HK-2 (cell line): ENCODE measurements at regions not wholly inside any gene's neighbourhood (a gene's known extent, or its start where the extent isn't known, plus 50 kb on each side); places are given as distances from the start of the nearest gene placed in this dataset.

Experiments
- DNase-seq: peaks from one replicate; pipeline ENCODE4 v3.0.0-alpha.2; 2018; ENCODE audit not compliant: unreplicated experiment

GRCh38 chr1:167145965-167146364 is 52.1 kb downstream of the STYXL2 start:
- DNase-seq = no peak

- DNase-seq = no peak
Measured at GRCh38 chr1:167146903-167147539, 53.1 kb downstream of the STYXL2 start.

GRCh38 chr1:167148421-167148820 is 54.5 kb downstream of the STYXL2 start:
- no peak for DNase-seq

- no peak for DNase-seq
Measured at GRCh38 chr1:167149793-167150491, 56.1 kb downstream of the STYXL2 start.

- DNase-seq = no peak
Measured at GRCh38 chr1:167150492-167150833, 56.6 kb downstream of the STYXL2 start.

GRCh38 chr1:167152192-167152876 is 58.5 kb downstream of the STYXL2 start:
- DNase-seq = no peak

GRCh38 chr1:167156466-167156865 is 62.6 kb downstream of the STYXL2 start:
- DNase-seq = no peak

GRCh38 chr1:167157114-167157513 is 63.2 kb downstream of the STYXL2 start:
- DNase-seq = no peak

- no peak for DNase-seq
Measured at GRCh38 chr1:167158111-167158812, 62.4 kb upstream of the POU2F1 start.

- DNase-seq = no peak
Measured at GRCh38 chr1:167158813-167159275, 61.8 kb upstream of the POU2F1 start.

GRCh38 chr1:167159782-167160181 is 60.9 kb upstream of the POU2F1 start:
- DNase-seq = no peak

- DNase-seq = peak; percentile 36
Measured at GRCh38 chr1:167161242-167161641, 59.4 kb upstream of the POU2F1 start.

- no peak for DNase-seq
Measured at GRCh38 chr1:167161762-167162161, 58.9 kb upstream of the POU2F1 start.

GRCh38 chr1:167165219-167165618 is 55.5 kb upstream of the POU2F1 start:
- DNase-seq = no peak

GRCh38 chr1:167165948-167166689 is 54.6 kb upstream of the POU2F1 start:
- no peak for DNase-seq

GRCh38 chr1:167166690-167167075 is 54.0 kb upstream of the POU2F1 start:
- DNase-seq = no peak

GRCh38 chr1:167168424-167168823 is 52.3 kb upstream of the POU2F1 start:
- DNase-seq = no peak

GRCh38 chr1:167169642-167170041 is 51.0 kb upstream of the POU2F1 start:
- no peak for DNase-seq
